ENCODE measurements at regions not wholly inside any gene's neighbourhood (a gene's known extent, or its start where the extent isn't known, plus 50 kb on each side); places are given as distances from the start of the nearest gene placed in this dataset.

- Histone ChIP-seq H3K4me3 (no peak overlapping the region), H3K27ac (ENCODE audit: low read depth in 1 of 2, low read length in 1 of 2) (no peak overlapping the region)
- whole genome bisulfite sequencing, 2 donors, result 77 to 79% methylated on average over 4 of the region's 4 CpGs
These were observed 551.3 kb downstream of the NSUN3 start for GRCh38 chr3:94614192-94614591.

GRCh38 chr3:94615275-94616065 is 552.6 kb downstream of the NSUN3 start:
- 38 to 52% methylated on average over 2 of the region's 2 CpGs for WGBS, 2 donors
- no peaks in the 10 kb centered on the region for H3K9me3 ChIP-seq (ENCODE audit: control insufficient read depth in 4 of 4, insufficient read depth in 3 of 4, low read length in 3 of 4)
- no peak overlapping the region for H3K4me3 ChIP-seq

More at GRCh38 chr3:94614192-94614591, 551.3 kb downstream of the NSUN3 start:
- Histone ChIP-seq H3K36me3 (ENCODE audit: control insufficient read depth in 4 of 4, insufficient read depth in 4 of 4, low read length in 4 of 4) (no peaks in the 10 kb centered on the region), H3K27me3 (ENCODE audit: control insufficient read depth in 3 of 3, insufficient read depth in 3 of 3, low read length in 2 of 3) (no peaks in the 10 kb centered on the region), H3K9me3 (ENCODE audit: control insufficient read depth in 4 of 4, insufficient read depth in 3 of 4, low read length in 3 of 4) (no peaks in the 10 kb centered on the region), H3K9ac (ENCODE audit: insufficient read depth in 1 of 2, low read length in 2 of 2) (no peak overlapping the region), H3K4me1 (ENCODE audit: control insufficient read depth in 5 of 5, insufficient read depth in 5 of 5, low read length in 5 of 5) (no peaks in the 10 kb centered on the region)
- TF ChIP-seq CTCF (IDR thresholded peaks at IDR 0.05; ENCODE audit: control extremely low read depth, extremely low read depth), result no peak
- DNase-seq (no peak), ATAC-seq (ENCODE audit: insufficient read depth, low FRiP score) (no peak)

GRCh38 chr3:94616833-94617232 is 554.0 kb downstream of the NSUN3 start:
- Histone ChIP-seq H3K9ac (ENCODE audit: insufficient read depth in 1 of 2, low read length in 2 of 2) (no peak overlapping the region), H3K27me3 (ENCODE audit: control insufficient read depth in 3 of 3, insufficient read depth in 3 of 3, low read length in 2 of 3) (no peaks in the 10 kb centered on the region), H3K27ac (ENCODE audit: low read depth in 1 of 2, low read length in 1 of 2) (no peak overlapping the region), H3K36me3 (ENCODE audit: control insufficient read depth in 4 of 4, insufficient read depth in 4 of 4, low read length in 4 of 4) (no peaks in the 10 kb centered on the region), H3K4me3 (no peak overlapping the region), H3K9me3 (ENCODE audit: control insufficient read depth in 4 of 4, insufficient read depth in 3 of 4, low read length in 3 of 4) (no peaks in the 10 kb centered on the region), H3K4me1 (ENCODE audit: control insufficient read depth in 5 of 5, insufficient read depth in 5 of 5, low read length in 5 of 5) (no peaks in the 10 kb centered on the region)
- TF ChIP-seq CTCF (IDR thresholded peaks at IDR 0.05; ENCODE audit: control extremely low read depth, extremely low read depth), result no peak
- 60 to 81% methylated on average over 2 of the region's 2 CpGs for WGBS, 2 donors
- ATAC-seq (ENCODE audit: insufficient read depth, low FRiP score) (no peak), DNase-seq (peak in 1 of 3 donors; percentile 3)

More at GRCh38 chr3:94615275-94616065, 552.6 kb downstream of the NSUN3 start:
- no peaks in the 10 kb centered on the region for H3K36me3 ChIP-seq (ENCODE audit: control insufficient read depth in 4 of 4, insufficient read depth in 4 of 4, low read length in 4 of 4)
- no peaks in the 10 kb centered on the region for H3K4me1 ChIP-seq (ENCODE audit: control insufficient read depth in 5 of 5, insufficient read depth in 5 of 5, low read length in 5 of 5)
- TF ChIP-seq CTCF (IDR thresholded peaks at IDR 0.05; ENCODE audit: control extremely low read depth, extremely low read depth), result no peak
- H3K27ac ChIP-seq (ENCODE audit: low read depth in 1 of 2, low read length in 1 of 2), result no peak overlapping the region
- ATAC-seq (ENCODE audit: insufficient read depth, low FRiP score) (no peak), DNase-seq (no peak)
- no peaks in the 10 kb centered on the region for H3K27me3 ChIP-seq (ENCODE audit: control insufficient read depth in 3 of 3, insufficient read depth in 3 of 3, low read length in 2 of 3)
- H3K9ac ChIP-seq (ENCODE audit: insufficient read depth in 1 of 2, low read length in 2 of 2), result no peak overlapping the region
